ENCODE measurements at regions not wholly inside any gene's neighbourhood (a gene's known extent, or its start where the extent isn't known, plus 50 kb on each side); places are given as distances from the start of the nearest gene placed in this dataset.

DNA sequence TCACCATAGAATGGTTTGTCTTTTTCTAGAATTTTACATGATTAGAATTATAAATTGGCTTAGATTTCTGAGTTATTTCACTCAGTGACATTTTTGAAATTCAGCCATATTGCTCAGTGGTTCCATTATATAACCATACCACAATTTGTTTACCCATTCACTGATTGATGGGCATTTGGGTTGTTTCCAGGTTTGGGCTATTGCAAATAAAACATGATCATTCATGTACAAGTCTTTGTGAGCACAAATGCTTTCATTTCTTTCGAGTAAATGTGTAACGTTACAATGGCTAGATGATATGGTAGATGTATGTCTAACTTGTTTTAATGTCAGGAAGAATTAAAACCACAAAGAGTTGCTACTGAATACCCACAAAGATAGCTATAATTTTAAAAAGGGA lies 279.9 kb upstream of the TARS1 start:
- no peak for DNase-seq (ENCODE audit: extremely low read depth in 1 of 4, low spot score in 3 of 4)

More for the DNA sequence above, 279.9 kb upstream of the TARS1 start:
- TF ChIP-seq RBM17 (IDR thresholded peaks at IDR 0.05; ENCODE audit: borderline replicate concordance, low read depth, low read length) (no peak), TCF3 (CRISPR knock-in tag; IDR thresholded peaks at IDR 0.05) (no peak), ATF7 (IDR thresholded peaks at IDR 0.05) (no peak), ILF3 (IDR thresholded peaks at IDR 0.05; ENCODE audit: borderline replicate concordance) (no peak), ZNF766 (CRISPR knock-in tag; conservative IDR thresholded peaks at IDR 0.05) (no peak), MYC (IDR thresholded peaks at IDR 0.05; ENCODE audit: low read depth, low read length) (no peak), MYC (CRISPR knock-in tag; IDR thresholded peaks at IDR 0.05; ENCODE audit: borderline replicate concordance, low read depth) (no peak), SREBF2 (CRISPR knock-in tag; IDR thresholded peaks at IDR 0.05) (no peak), EHMT2 (IDR thresholded peaks at IDR 0.05) (no peak), OTX1 (CRISPR knock-in tag; IDR thresholded peaks at IDR 0.05) (no peak), RBM15 (IDR thresholded peaks at IDR 0.05; ENCODE audit: insufficient read depth, low read length) (no peak)
- TF ChIP-seq, protein P1, sequence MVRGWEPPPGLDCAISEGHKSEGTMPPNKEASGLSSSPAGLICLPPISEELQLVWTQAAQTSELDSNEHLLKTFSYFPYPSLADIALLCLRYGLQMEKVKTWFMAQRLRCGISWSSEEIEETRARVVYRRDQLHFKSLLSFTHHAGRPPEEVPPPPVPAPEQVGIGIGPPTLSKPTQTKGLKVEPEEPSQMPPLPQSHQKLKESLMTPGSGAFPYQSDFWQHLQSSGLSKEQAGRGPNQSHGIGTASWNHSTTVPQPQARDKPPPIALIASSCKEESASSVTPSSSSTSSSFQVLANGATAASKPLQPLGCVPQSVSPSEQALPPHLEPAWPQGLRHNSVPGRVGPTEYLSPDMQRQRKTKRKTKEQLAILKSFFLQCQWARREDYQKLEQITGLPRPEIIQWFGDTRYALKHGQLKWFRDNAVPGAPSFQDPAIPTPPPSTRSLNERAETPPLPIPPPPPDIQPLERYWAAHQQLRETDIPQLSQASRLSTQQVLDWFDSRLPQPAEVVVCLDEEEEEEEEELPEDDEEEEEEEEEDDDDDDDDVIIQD (CRISPR knock-in tag; IDR thresholded peaks at IDR 0.05) = no peak
- TF ChIP-seq, protein P2, sequence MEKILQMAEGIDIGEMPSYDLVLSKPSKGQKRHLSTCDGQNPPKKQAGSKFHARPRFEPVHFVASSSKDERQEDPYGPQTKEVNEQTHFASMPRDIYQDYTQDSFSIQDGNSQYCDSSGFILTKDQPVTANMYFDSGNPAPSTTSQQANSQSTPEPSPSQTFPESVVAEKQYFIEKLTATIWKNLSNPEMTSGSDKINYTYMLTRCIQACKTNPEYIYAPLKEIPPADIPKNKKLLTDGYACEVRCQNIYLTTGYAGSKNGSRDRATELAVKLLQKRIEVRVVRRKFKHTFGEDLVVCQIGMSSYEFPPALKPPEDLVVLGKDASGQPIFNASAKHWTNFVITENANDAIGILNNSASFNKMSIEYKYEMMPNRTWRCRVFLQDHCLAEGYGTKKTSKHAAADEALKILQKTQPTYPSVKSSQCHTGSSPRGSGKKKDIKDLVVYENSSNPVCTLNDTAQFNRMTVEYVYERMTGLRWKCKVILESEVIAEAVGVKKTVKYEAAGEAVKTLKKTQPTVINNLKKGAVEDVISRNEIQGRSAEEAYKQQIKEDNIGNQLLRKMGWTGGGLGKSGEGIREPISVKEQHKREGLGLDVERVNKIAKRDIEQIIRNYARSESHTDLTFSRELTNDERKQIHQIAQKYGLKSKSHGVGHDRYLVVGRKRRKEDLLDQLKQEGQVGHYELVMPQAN (IDR thresholded peaks at IDR 0.05; ENCODE audit: borderline replicate concordance) = no peak
- TF ChIP-seq, protein P3, sequence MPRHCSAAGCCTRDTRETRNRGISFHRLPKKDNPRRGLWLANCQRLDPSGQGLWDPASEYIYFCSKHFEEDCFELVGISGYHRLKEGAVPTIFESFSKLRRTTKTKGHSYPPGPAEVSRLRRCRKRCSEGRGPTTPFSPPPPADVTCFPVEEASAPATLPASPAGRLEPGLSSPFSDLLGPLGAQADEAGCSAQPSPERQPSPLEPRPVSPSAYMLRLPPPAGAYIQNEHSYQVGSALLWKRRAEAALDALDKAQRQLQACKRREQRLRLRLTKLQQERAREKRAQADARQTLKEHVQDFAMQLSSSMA (CRISPR knock-in tag; IDR thresholded peaks at IDR 0.05) = no peak
- no peaks in the 10 kb centered on the region for H3K79me2 ChIP-seq (ENCODE audit: control insufficient read depth, insufficient read depth, low read length)
- FAIRE-seq (no peak), ATAC-seq (no peak)
- no peaks in the 10 kb centered on the region for H4K20me1 ChIP-seq (replicated peaks; ENCODE audit: control insufficient read depth, insufficient read depth, low read length)
- intact Hi-C loops (cut with micrococcal nuclease) = no loop called here
- no peak overlapping the region for H3K4me2 ChIP-seq (ENCODE audit: insufficient read depth, low read length)
- in situ Hi-C loops (cut with MboI) = no loop called here
- no peaks in the 10 kb centered on the region for H3K36me3 ChIP-seq (ENCODE audit: control insufficient read depth, insufficient read depth, low read length)
- H3K9me1 ChIP-seq (ENCODE audit: control insufficient read depth, insufficient read depth, low read length) = no peaks in the 10 kb centered on the region
- no peaks in the 10 kb centered on the region for H3K9me3 ChIP-seq (replicated peaks; ENCODE audit: control insufficient read depth, insufficient read depth, low read depth, low read length)
- H3K27ac ChIP-seq (ENCODE audit: extremely low read depth, low read depth, low read length) = no peak overlapping the region
- no peak overlapping the region for H2AFZ ChIP-seq (ENCODE audit: low read depth, low read length)
- POLR2A ChIA-PET = interaction anchor here (1.1 kb wide), 1 partner anchor 9 kb away, joined by 3 read pairs; no protein-coding TSS in a partner anchor
- CTCF ChIA-PET (ENCODE audit: low intra/inter-chr PET ratio) = no interaction called here
- no peak overlapping the region for H3K4me3 ChIP-seq
- H3K27me3 ChIP-seq (ENCODE audit: control insufficient read depth in 2 of 2, insufficient read depth in 2 of 2, low read length in 2 of 2) = no peaks in the 10 kb centered on the region
- 0% methylated on average over 2 of the region's 2 CpGs for WGBS (ENCODE audit: insufficient coverage, low coverage, missing lambda C conversion rate)
- BruUV-seq (replicated peaks) = no TSS peak
- H3K4me1 ChIP-seq (replicated peaks in 1 of 2; ENCODE audit: control insufficient read depth in 2 of 2, insufficient read depth in 2 of 2, low read length in 2 of 2) = no peaks in the 10 kb centered on the region
- no peak overlapping the region for H3K9ac ChIP-seq (ENCODE audit: insufficient read depth in 1 of 2, low read depth in 2 of 2, low read length in 2 of 2)
